ENCODE measurements at regions not wholly inside any gene's neighbourhood (a gene's known extent, or its start where the extent isn't known, plus 50 kb on each side); places are given as distances from the start of the nearest gene placed in this dataset.

GRCh38 chr4:187840814-187841213, 154.8 kb upstream of the ZFP42 start (continued):
- TF ChIP-seq ZBTB10 (tag by site-specific recombination; IDR thresholded peaks at IDR 0.05) (no peak), ZNF391 (tag by site-specific recombination; IDR thresholded peaks at IDR 0.05; ENCODE audit: borderline replicate concordance, low read depth) (no peak), ZNF19 (tag by site-specific recombination; IDR thresholded peaks at IDR 0.05; ENCODE audit: low read depth) (no peak), KLF10 (tag by site-specific recombination; IDR thresholded peaks at IDR 0.05) (no peak), OSR2 (tag by site-specific recombination; IDR thresholded peaks at IDR 0.05) (no peak)

- H3K4me1 ChIP-seq (ENCODE audit: control insufficient read depth, insufficient read depth, low read length) = no peaks in the 10 kb centered on the region
- no peak overlapping the region for H3K4me3 ChIP-seq (ENCODE audit: low read depth, low read length)
- TF ChIP-seq ZNF175 (tag by site-specific recombination; IDR thresholded peaks at IDR 0.05) (no peak), ZNF658 (tag by site-specific recombination; IDR thresholded peaks at IDR 0.05) (no peak), ZEB2 (tag by site-specific recombination; IDR thresholded peaks at IDR 0.05) (no peak), ZIC2 (tag by site-specific recombination; IDR thresholded peaks at IDR 0.05) (no peak), ZBTB49 (tag by site-specific recombination; IDR thresholded peaks at IDR 0.05; ENCODE audit: low read depth) (no peak), RBAK (tag by site-specific recombination; IDR thresholded peaks at IDR 0.05) (no peak), ZNF266 (tag by site-specific recombination; IDR thresholded peaks at IDR 0.05; ENCODE audit: low read depth) (no peak), KLF7 (tag by site-specific recombination; IDR thresholded peaks at IDR 0.05; ENCODE audit: borderline replicate concordance) (no peak), ZNF571 (tag by site-specific recombination; IDR thresholded peaks at IDR 0.05) (no peak), ZSCAN4 (tag by site-specific recombination; IDR thresholded peaks at IDR 0.05) (no peak), ZBTB26 (tag by site-specific recombination; optimal IDR thresholded peaks at IDR 0.05) (no peak), ZNF133 (tag by site-specific recombination; IDR thresholded peaks at IDR 0.05) (no peak), HOXA7 (CRISPR knock-in tag; IDR thresholded peaks at IDR 0.05; ENCODE audit: borderline replicate concordance) (no peak), ZNF707 (tag by site-specific recombination; IDR thresholded peaks at IDR 0.05) (no peak), ZSCAN18 (tag by site-specific recombination; IDR thresholded peaks at IDR 0.05) (no peak), ZNF585B (tag by site-specific recombination; IDR thresholded peaks at IDR 0.05) (no peak), ZNF610 (tag by site-specific recombination; IDR thresholded peaks at IDR 0.05; ENCODE audit: borderline replicate concordance) (no peak), ZNF354C (tag by site-specific recombination; IDR thresholded peaks at IDR 0.05; ENCODE audit: borderline replicate concordance, low read depth) (no peak), IKZF3 (tag by site-specific recombination; IDR thresholded peaks at IDR 0.05) (no peak)
- CTCF ChIA-PET = no interaction called here
- H3K9me3 ChIP-seq (ENCODE audit: control insufficient read depth, insufficient read depth, low read depth, low read length) = no peaks in the 10 kb centered on the region
- H3K36me3 ChIP-seq (ENCODE audit: control insufficient read depth in 2 of 2, insufficient read depth in 1 of 2, low read length in 2 of 2) = no peaks in the 10 kb centered on the region
- POLR2A ChIA-PET = no interaction called here
- no peak overlapping the region for H3K27ac ChIP-seq (ENCODE audit: extremely low read depth, low read depth, low read length)
These were observed 145.9 kb upstream of the ZFP42 start for GRCh38 chr4:187849556-187850225.

Measured in HEK293 (cell line).